ENCODE measurements at regions not wholly inside any gene's neighbourhood (a gene's known extent, or its start where the extent isn't known, plus 50 kb on each side); places are given as distances from the start of the nearest gene placed in this dataset.

DNA sequence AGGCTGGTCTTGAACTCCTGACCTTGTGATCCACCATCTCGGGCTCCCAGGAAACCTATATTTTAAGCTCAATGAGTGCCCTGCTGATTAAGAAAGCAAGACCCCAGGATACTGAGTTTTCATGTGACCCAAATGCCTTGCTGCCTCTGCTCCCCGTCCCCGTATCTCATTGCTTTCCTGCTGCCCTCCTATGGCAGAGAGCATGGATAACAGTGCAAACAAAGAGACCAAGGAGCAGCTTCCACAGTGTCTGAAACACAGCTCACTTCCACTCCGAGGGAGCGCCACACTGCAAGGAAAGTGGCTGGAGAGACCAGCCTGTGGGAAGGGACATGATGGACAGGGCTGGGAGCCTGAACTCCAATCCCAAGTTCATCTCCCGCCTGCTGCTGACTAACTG lies 246.8 kb downstream of the TMEM182 start:
- TF ChIP-seq, protein P1, sequence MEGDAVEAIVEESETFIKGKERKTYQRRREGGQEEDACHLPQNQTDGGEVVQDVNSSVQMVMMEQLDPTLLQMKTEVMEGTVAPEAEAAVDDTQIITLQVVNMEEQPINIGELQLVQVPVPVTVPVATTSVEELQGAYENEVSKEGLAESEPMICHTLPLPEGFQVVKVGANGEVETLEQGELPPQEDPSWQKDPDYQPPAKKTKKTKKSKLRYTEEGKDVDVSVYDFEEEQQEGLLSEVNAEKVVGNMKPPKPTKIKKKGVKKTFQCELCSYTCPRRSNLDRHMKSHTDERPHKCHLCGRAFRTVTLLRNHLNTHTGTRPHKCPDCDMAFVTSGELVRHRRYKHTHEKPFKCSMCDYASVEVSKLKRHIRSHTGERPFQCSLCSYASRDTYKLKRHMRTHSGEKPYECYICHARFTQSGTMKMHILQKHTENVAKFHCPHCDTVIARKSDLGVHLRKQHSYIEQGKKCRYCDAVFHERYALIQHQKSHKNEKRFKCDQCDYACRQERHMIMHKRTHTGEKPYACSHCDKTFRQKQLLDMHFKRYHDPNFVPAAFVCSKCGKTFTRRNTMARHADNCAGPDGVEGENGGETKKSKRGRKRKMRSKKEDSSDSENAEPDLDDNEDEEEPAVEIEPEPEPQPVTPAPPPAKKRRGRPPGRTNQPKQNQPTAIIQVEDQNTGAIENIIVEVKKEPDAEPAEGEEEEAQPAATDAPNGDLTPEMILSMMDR (IDR thresholded peaks at IDR 0.05 in 8 of 11, conservative IDR thresholded peaks at IDR 0.05 in 3 of 11), result no peak
- no peak for TF ChIP-seq POLR2A (IDR thresholded peaks at IDR 0.05)
